WI38 (cell line): ENCODE measurements at regions not wholly inside any gene's neighbourhood (a gene's known extent, or its start where the extent isn't known, plus 50 kb on each side); places are given as distances from the start of the nearest gene placed in this dataset.

Experiments
- H3K4me3 ChIP-seq: 2 replicates; pipeline ENCODE4 v1.5.1; 2011; ENCODE audit warnings: low read depth, mild to moderate bottlenecking, control low read depth, low read length
- CTCF ChIP-seq: IDR thresholded peaks from 2 replicates; pipeline ENCODE4 v1.5.1; 2012; ENCODE audit warnings: low read depth, mild to moderate bottlenecking, control low read depth, low read length

- no peak for TF ChIP-seq CTCF
- no peak overlapping the region for H3K4me3 ChIP-seq
Observed at GRCh38 chr20:40331249-40331648, 357.8 kb downstream of the MAFB start.

- no peak for TF ChIP-seq CTCF
- H3K4me3 ChIP-seq, result no peak overlapping the region
Observed at GRCh38 chr20:40329321-40329720, 359.7 kb downstream of the MAFB start.

GRCh38 chr20:40326784-40327183 is 362.3 kb downstream of the MAFB start:
- no peak overlapping the region for H3K4me3 ChIP-seq
- no peak for TF ChIP-seq CTCF

- no peak for TF ChIP-seq CTCF
- H3K4me3 ChIP-seq, result no peak overlapping the region
Observed at GRCh38 chr20:40325006-40325568, 363.9 kb downstream of the MAFB start.

- H3K4me3 ChIP-seq, result no peak overlapping the region
- TF ChIP-seq CTCF, result no peak
Observed at GRCh38 chr20:40323361-40323794, 365.7 kb downstream of the MAFB start.

GRCh38 chr20:40322941-40323340 is 366.1 kb downstream of the MAFB start:
- TF ChIP-seq CTCF, result no peak
- no peak overlapping the region for H3K4me3 ChIP-seq

- no peak for TF ChIP-seq CTCF
- H3K4me3 ChIP-seq, result no peak overlapping the region
Observed at GRCh38 chr20:40320517-40321011, 368.5 kb downstream of the MAFB start.
